MG63 (cell line): ENCODE measurements at regions not wholly inside any gene's neighbourhood (a gene's known extent, or its start where the extent isn't known, plus 50 kb on each side); places are given as distances from the start of the nearest gene placed in this dataset.
A peak's percentile ranks its signal among the peaks of the same experiment; 100 is the strongest.

ENCODE experiments used
- DNase-seq: peaks from one replicate; pipeline ENCODE4 v3.0.0-alpha.2; 2020
- H3K27me3 ChIP-seq: fragments of 250-450 bp; sonication (Bioruptor Pico); 2 replicates; pipeline ENCODE4 v1.5.1; 2020; ENCODE audit warnings: mild to moderate bottlenecking, moderate library complexity
- H3K36me3 ChIP-seq: fragments of 250-450 bp; sonication (Bioruptor Pico); 2 replicates; pipeline ENCODE4 v1.5.1; 2020; ENCODE audit warnings: mild to moderate bottlenecking, moderate library complexity
- H3K4me3 ChIP-seq: fragments of 250-450 bp; sonication (Bioruptor Pico); 2 replicates; pipeline ENCODE4 v1.5.1; 2020; ENCODE audit warnings: mild to moderate bottlenecking, moderate library complexity
- H3K9me3 ChIP-seq: fragments of 250-450 bp; sonication (Bioruptor Pico); 2 replicates; pipeline ENCODE4 v1.5.1; 2020; ENCODE audit warnings: mild to moderate bottlenecking, moderate library complexity

GRCh38 chr16:65787921-65788320 lies 578.6 kb upstream of the CDH5 start:
- no peak for DNase-seq
- Histone ChIP-seq H3K4me3 (no peak overlapping the region), H3K27me3 (no peaks in the 10 kb centered on the region), H3K36me3 (no peaks in the 10 kb centered on the region), H3K9me3 (no peaks in the 10 kb centered on the region)

- no peaks in the 10 kb centered on the region for H3K36me3 ChIP-seq
- no peaks in the 10 kb centered on the region for H3K9me3 ChIP-seq
- no peaks in the 10 kb centered on the region for H3K27me3 ChIP-seq
- H3K4me3 ChIP-seq = no peak overlapping the region
- no peak for DNase-seq
Observed at GRCh38 chr16:65786916-65787315, 579.6 kb upstream of the CDH5 start.

GRCh38 chr16:65783709-65784474 lies 582.6 kb upstream of the CDH5 start:
- no peaks in the 10 kb centered on the region for H3K27me3 ChIP-seq
- no peak for DNase-seq
- H3K4me3 ChIP-seq = no peak overlapping the region
- H3K9me3 ChIP-seq = no peaks in the 10 kb centered on the region
- H3K36me3 ChIP-seq = no peaks in the 10 kb centered on the region

DNA sequence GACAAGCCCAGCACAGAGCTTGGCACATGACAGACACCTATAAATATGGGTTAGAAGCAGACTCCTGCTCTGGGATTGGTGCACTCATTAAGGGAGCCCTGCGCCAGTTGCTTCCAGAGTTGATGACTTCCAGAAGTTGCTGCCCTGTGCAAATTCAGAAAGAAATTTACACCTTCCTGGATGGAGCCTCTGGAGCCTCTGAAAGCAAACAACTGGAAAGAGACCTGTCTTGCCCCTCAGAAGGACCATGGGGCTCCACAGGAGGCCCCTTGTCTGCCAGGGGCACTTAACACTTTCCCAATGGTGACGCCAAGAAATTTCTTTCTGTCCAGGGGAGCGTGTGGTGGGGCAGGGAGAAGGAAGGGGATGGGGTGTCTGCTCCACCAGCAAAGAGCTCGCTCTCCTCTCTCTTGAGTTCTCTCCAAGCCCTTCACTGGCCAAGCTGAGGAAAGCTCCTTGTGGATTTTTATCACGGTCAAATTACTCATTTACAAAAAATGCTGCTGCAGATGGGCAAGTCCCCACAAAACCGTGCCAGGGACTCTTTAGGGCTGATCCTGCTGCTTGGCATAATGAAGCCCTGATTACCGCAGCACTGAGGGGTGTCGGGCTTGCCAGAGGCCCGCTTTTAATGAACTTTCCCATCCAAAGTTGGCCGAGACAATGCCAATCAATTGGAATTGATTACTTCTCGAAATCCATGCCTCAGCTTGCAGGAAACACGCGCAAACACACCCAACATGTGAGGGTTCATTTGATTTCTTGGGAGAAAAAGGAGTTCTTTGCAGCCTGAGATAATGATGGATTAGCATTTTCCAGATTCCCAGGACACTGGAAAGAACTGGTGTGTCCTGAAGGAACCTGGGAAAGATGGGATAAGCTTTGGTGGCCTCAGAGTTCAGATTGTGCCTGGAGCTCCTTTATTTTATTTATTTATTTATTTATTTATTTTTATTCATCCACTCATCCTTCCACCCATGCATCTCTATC lies 583.6 kb upstream of the CDH5 start:
- H3K27me3 ChIP-seq = no peaks in the 10 kb centered on the region
- no peaks in the 10 kb centered on the region for H3K9me3 ChIP-seq
- peak; percentile 89 for DNase-seq
- H3K4me3 ChIP-seq = no peak overlapping the region
- H3K36me3 ChIP-seq = no peaks in the 10 kb centered on the region

DNA sequence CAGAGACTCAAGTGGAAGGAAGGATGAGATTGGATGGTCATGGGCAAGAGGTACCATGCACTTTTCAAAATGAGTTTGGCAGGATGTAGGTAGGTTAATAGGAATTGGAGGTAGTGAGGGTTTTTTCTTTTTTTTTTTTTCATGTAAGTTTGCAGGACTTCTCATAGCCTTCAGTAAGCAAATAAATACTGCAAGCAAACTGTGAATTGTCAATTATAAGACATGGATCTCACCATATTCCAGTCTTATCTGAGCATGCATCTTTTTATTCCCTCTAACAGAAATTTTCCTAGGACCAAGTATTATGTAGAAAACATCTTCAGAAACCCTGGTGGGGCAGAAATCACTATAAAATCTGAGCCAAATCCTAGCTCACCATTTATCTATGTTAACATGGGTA lies 584.6 kb upstream of the CDH5 start:
- Histone ChIP-seq H3K9me3 (no peaks in the 10 kb centered on the region; the same call in 1 of the 2 replicates), H3K27me3 (no peaks in the 10 kb centered on the region), H3K36me3 (no peaks in the 10 kb centered on the region), H3K4me3 (no peak overlapping the region)
- no peak for DNase-seq

GRCh38 chr16:65781363-65781762 lies 585.1 kb upstream of the CDH5 start:
- no peak for DNase-seq

GRCh38 chr16:65779201-65779600 lies 587.3 kb upstream of the CDH5 start:
- H3K27me3 ChIP-seq = no peaks in the 10 kb centered on the region
- DNase-seq = no peak

More at GRCh38 chr16:65781363-65781762, 585.1 kb upstream of the CDH5 start:
- Histone ChIP-seq H3K27me3 (no peaks in the 10 kb centered on the region), H3K36me3 (no peaks in the 10 kb centered on the region), H3K4me3 (no peak overlapping the region), H3K9me3 (no peaks in the 10 kb centered on the region; the same call in 1 of the 2 replicates)

GRCh38 chr16:65776639-65777183 lies 589.8 kb upstream of the CDH5 start:
- Histone ChIP-seq H3K9me3 (no peaks in the 10 kb centered on the region; the same call in 1 of the 2 replicates), H3K36me3 (no peaks in the 10 kb centered on the region), H3K27me3 (no peaks in the 10 kb centered on the region), H3K4me3 (no peak overlapping the region)
- DNase-seq = no peak

More at GRCh38 chr16:65779201-65779600, 587.3 kb upstream of the CDH5 start:
- Histone ChIP-seq H3K4me3 (no peak overlapping the region), H3K36me3 (no peaks in the 10 kb centered on the region), H3K9me3 (no peaks in the 10 kb centered on the region; the same call in 1 of the 2 replicates)

DNA sequence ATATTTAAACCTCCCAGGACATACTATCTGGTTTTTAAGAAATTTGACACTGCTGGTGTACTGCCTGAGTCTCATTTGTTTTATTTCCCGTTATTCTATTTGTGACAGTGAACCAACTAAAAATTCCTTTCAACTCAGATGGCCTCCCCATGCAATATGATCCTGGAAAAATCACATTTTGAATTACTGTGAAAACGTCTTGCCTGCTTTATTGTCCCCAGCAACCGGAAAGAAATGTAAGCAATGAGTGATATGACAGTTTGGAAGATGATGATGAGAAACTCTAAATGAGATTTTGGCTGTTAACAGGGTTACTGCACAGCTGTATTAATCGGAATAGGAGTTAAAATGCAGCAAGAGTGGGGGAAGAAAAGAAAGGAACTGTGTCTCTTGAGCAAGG lies 590.7 kb upstream of the CDH5 start:
- Histone ChIP-seq H3K36me3 (no peaks in the 10 kb centered on the region), H3K4me3 (no peak overlapping the region), H3K9me3 (no peaks in the 10 kb centered on the region; the same call in 1 of the 2 replicates), H3K27me3 (no peaks in the 10 kb centered on the region)
- DNase-seq = no peak

DNA sequence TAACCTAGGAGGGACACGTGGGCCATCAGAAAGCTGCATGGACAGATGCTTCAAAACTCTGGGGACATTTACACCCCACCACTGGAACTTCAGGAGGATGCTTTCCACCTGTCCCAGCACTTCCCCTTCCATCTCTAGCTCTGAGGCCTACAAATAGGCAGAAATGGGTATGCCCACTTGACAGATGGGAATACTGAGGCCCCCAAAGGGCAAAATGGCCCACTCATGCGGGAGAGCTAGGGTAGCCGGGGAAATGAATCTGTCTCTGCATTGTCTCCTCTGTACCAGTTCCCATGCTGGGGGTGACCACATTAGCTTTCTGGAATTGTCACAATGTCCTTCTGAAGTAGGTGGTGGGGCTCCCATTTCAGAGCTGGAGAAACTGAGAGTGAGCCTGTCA lies 592.1 kb upstream of the CDH5 start:
- no peaks in the 10 kb centered on the region for H3K36me3 ChIP-seq
- H3K4me3 ChIP-seq = no peak overlapping the region
- no peaks in the 10 kb centered on the region for H3K27me3 ChIP-seq
- H3K9me3 ChIP-seq = no peaks in the 10 kb centered on the region; the same call in 1 of the 2 replicates
- no peak for DNase-seq

DNA sequence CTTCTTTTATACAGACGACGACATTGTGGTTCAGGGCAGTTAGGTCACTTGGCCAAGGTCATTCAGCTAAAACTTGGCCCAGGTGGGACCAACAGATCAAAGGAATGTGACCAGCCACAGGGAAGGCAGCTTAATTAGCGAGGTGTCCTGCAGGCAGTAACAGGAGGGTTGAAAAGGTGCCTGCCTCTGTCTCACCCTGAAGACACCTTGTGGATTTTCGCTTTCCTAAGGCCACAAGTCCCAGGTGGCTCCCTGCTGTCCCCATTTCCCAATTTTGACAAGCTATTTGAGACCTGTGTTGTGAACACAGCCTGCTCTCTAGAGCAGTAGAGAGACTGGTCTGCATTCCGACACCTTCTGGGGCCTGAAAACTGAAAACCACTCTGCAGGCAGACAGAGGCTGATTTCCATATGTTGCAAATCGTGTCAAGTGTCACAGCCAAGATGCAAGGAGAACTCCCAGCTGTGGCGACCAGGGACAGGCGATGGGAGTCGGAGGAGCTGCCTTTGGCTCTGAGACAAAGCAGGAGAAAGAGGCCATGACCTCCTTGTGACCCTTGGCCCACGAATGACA lies 593.1 kb upstream of the CDH5 start:
- no peak for DNase-seq
- no peaks in the 10 kb centered on the region; the same call in 1 of the 2 replicates for H3K9me3 ChIP-seq
- no peaks in the 10 kb centered on the region for H3K27me3 ChIP-seq
- H3K4me3 ChIP-seq = no peak overlapping the region
- no peaks in the 10 kb centered on the region for H3K36me3 ChIP-seq

GRCh38 chr16:65772134-65772732 lies 594.3 kb upstream of the CDH5 start:
- no peaks in the 10 kb centered on the region for H3K27me3 ChIP-seq
- H3K36me3 ChIP-seq = no peaks in the 10 kb centered on the region
- DNase-seq = no peak
- H3K9me3 ChIP-seq = no peaks in the 10 kb centered on the region
- no peak overlapping the region for H3K4me3 ChIP-seq

DNA sequence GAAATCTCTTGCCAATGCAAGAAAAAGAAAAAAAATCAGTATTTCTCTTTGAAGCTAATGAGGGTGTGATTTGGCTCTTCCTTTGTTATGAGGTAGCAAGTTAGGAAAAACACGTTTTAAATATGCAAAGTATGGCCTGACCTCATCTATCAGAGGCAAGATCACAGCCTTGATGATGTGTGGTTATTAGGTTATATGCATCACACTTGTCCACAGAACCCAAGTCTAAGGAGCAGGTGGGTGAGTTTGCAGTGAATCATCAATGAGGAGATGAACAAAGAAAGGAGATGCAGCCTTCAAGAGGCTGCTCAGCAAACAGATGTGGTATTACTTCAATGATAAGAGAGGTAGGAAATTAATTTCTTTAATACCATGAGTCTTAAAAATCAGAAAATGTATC lies 594.8 kb upstream of the CDH5 start:
- no peak for DNase-seq
- Histone ChIP-seq H3K9me3 (no peaks in the 10 kb centered on the region), H3K4me3 (no peak overlapping the region), H3K36me3 (no peaks in the 10 kb centered on the region), H3K27me3 (no peaks in the 10 kb centered on the region)

DNA sequence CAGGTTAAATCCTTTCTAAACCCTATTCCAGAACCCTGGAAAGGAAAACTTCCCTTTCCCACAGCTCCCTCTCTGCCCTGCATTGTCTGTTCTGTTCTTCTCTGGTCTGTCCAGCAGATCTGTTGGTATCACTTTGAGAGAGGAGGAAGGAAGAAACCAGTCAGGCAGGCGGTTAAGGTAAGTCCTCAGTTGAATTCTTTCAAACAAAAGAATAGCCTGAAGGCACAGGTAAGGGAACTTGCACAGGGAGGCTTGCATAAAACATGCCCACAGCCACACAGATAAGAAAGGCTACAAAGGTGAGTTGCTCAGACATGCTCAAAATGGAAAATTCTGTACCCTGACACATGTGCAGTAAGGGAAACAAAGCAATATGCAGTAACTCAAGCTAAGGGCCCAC lies 595.7 kb upstream of the CDH5 start:
- DNase-seq = no peak
- Histone ChIP-seq H3K4me3 (no peak overlapping the region), H3K27me3 (no peaks in the 10 kb centered on the region), H3K9me3 (no peaks in the 10 kb centered on the region), H3K36me3 (no peaks in the 10 kb centered on the region)

DNA sequence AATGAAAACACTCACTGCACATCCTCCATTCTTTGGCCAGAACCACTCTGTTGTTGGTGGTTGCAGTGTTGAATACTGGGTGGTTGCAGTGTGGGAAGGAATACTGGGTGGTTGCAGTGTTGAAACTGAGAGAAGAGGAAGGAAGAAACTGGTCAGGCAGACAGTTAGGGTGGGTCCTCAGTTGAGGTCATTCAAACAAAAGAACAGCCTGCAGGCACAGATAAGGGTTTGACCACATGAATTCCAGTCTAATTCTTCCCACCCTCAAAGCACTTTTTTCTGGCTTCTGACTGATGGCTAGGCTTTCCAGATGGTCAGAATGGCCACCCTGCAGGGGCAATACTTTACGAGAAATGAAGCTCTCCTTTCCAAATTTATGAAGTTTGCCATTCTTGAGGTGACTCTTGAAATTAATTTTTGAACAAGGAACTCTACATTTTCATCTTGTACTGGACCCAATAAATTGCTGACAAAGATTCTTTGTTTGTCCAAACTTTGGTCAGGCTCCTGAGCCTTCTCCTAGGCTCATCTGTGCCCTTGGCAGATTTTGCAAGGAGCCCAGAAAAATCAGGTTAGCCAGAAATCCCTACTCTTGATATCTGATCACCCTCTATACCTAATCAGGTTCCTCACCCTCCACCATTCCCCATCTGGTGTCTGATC lies 596.6 kb upstream of the CDH5 start:
- H3K36me3 ChIP-seq = no peaks in the 10 kb centered on the region
- DNase-seq = no peak
- no peaks in the 10 kb centered on the region for H3K27me3 ChIP-seq
- H3K9me3 ChIP-seq = no peaks in the 10 kb centered on the region
- H3K4me3 ChIP-seq = no peak overlapping the region

GRCh38 chr16:65769055-65769465 lies 597.4 kb upstream of the CDH5 start:
- Histone ChIP-seq H3K4me3 (no peak overlapping the region), H3K9me3 (no peaks in the 10 kb centered on the region), H3K36me3 (no peaks in the 10 kb centered on the region), H3K27me3 (no peaks in the 10 kb centered on the region)
- DNase-seq = no peak
